ENCODE measurements at regions not wholly inside any gene's neighbourhood (a gene's known extent, or its start where the extent isn't known, plus 50 kb on each side); places are given as distances from the start of the nearest gene placed in this dataset.

DNA sequence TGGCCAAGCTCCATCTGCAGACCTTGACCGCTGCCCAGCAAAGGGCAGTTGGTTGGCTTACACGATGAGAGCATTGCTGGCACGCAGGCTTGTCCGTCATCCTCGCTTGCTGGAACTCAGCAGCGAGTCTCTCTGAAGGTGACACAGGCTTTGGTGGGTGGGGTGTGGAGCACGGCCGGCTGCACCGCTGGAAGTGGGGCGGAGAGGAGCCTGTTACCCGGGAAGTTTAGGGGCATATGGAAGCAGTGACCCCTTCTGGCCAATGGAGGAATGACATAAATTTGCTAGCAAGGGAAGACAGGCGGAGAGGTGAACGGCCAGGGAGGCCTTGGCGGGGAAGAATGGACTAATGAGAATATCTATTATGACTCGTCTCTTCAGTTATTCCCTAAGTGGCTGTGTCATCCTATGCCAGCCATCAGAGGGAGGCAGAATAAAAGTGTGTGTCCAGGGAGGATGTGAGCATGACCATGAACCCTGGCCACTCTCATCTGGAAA, 65.9 kb upstream of the SDK2 start:
- H3K36me3 ChIP-seq (ENCODE audit: control insufficient read depth, insufficient read depth, low read length, severe bottlenecking), result no peaks in the 10 kb centered on the region
- peaks cover 9% of the 10 kb centered on the region for H3K9me3 ChIP-seq (ENCODE audit: control insufficient read depth, low read length)
- no peak overlapping the region for H3K4me3 ChIP-seq (ENCODE audit: low read length)
- H3K4me1 ChIP-seq (ENCODE audit: control insufficient read depth, insufficient read depth, low read length), result no peaks in the 10 kb centered on the region
- H3K9ac ChIP-seq (ENCODE audit: low read length), result no peak overlapping the region
- peaks cover 62% of the 10 kb centered on the region for H3K27me3 ChIP-seq (replicated peaks; ENCODE audit: control insufficient read depth, insufficient read depth, low read length)
- peak; percentile 5 for DNase-seq (ENCODE audit: low read depth)

DNA sequence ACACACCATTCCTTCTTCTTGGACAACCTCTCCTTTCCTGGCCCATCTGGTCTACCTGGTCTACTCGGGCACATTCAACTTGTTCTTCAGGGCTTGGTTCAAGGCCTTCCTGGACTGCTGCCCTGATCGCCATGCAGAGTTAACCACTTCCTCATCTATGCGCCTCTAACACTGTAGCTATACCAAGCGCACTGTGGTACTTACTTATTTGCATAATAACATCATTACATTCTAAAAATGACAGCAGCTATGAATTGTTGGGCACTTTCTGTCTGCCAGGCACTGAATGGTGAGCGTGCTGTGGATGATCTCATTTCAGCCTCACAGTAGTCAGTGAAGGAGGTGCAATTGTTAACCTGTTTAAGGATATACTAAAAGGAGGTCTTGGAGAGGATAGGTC, 66.9 kb upstream of the SDK2 start:
- Histone ChIP-seq H3K27me3 (replicated peaks; ENCODE audit: control insufficient read depth, insufficient read depth, low read length) (peaks cover 68% of the 10 kb centered on the region), H3K4me3 (ENCODE audit: low read length) (no peak overlapping the region), H3K9me3 (ENCODE audit: control insufficient read depth, low read length) (peaks cover 9% of the 10 kb centered on the region), H3K9ac (ENCODE audit: low read length) (no peak overlapping the region), H3K36me3 (ENCODE audit: control insufficient read depth, insufficient read depth, low read length, severe bottlenecking) (no peaks in the 10 kb centered on the region), H3K4me1 (ENCODE audit: control insufficient read depth, insufficient read depth, low read length) (no peaks in the 10 kb centered on the region)
- no peak for DNase-seq (ENCODE audit: low read depth)

DNA sequence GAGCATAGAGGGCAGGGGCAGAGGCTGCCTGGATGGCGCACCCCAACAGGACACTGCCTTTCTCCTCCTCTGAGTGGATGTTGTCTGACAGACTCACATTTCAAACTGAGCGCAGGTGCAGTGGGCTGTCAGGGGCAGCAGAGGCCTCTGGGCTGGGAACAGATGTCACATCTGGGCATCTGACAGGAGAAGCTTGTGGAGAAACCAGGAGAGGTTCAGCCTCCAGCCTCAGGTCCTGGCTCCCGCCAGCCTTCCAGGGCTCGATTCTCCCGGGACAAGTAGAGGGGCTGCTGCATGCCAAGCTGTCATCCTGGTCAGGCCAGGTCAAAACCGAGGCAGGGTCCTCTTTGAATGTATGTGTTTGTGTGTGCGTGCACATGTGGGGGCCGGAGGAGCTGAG, 67.7 kb upstream of the SDK2 start:
- Histone ChIP-seq H3K9ac (ENCODE audit: low read length) (no peak overlapping the region), H3K4me1 (ENCODE audit: control insufficient read depth, insufficient read depth, low read length) (no peaks in the 10 kb centered on the region), H3K27me3 (replicated peaks; ENCODE audit: control insufficient read depth, insufficient read depth, low read length) (peaks cover 67% of the 10 kb centered on the region), H3K4me3 (ENCODE audit: low read length) (no peak overlapping the region), H3K36me3 (ENCODE audit: control insufficient read depth, insufficient read depth, low read length, severe bottlenecking) (no peaks in the 10 kb centered on the region), H3K9me3 (ENCODE audit: control insufficient read depth, low read length) (peaks cover 8% of the 10 kb centered on the region)
- no peak for DNase-seq (ENCODE audit: low read depth)

DNA sequence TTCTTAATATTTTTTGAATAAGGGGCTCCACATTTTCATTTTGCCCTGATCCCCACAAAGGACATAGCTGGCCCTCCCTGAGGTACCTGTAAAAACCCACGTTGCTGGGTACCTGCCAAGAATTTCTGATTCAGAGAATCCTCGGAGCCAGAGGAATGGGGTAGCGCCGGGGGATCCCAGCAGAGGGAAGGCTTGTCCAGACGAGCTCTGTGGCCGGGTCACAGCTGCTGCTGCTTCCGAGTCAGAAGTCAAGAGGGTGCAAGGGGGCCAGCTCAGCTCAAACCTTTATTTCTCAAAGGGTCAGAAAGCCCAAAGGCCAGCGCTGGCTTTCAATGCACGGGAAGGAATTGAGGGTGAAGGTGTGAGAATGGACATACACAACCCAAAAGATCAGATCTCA, 68.9 kb upstream of the SDK2 start:
- H3K9me3 ChIP-seq (ENCODE audit: control insufficient read depth, low read length), result no peaks in the 10 kb centered on the region
- no peak overlapping the region for H3K4me3 ChIP-seq (ENCODE audit: low read length)
- no peaks in the 10 kb centered on the region for H3K36me3 ChIP-seq (ENCODE audit: control insufficient read depth, insufficient read depth, low read length, severe bottlenecking)
- H3K9ac ChIP-seq (ENCODE audit: low read length), result no peak overlapping the region
- no peaks in the 10 kb centered on the region for H3K4me1 ChIP-seq (ENCODE audit: control insufficient read depth, insufficient read depth, low read length)
- peaks cover 74% of the 10 kb centered on the region for H3K27me3 ChIP-seq (replicated peaks; ENCODE audit: control insufficient read depth, insufficient read depth, low read length)
- no peak for DNase-seq (ENCODE audit: low read depth)

DNA sequence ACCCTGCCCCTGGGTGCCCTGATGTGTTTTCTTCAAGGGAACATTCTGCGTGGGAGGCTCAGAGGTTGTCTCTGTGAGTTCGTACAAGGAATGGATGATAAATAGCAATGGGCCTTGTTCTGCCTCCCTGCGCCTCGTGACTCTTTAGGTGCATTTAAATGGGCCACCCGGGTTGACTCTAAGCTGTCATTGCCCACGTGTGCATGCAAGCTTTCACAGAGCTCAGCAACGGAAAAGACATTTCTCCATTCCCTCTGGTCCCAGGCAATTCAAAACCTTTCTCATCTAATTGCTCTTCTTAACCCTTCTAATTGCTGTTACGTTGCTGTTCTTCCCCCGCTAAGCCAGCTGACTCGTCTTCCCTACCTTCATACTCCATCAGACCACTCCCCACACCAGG, 71.5 kb upstream of the SDK2 start:
- Histone ChIP-seq H3K4me1 (ENCODE audit: control insufficient read depth, insufficient read depth, low read length) (no peaks in the 10 kb centered on the region), H3K36me3 (ENCODE audit: control insufficient read depth, insufficient read depth, low read length, severe bottlenecking) (no peaks in the 10 kb centered on the region), H3K9ac (ENCODE audit: low read length) (no peak overlapping the region), H3K9me3 (ENCODE audit: control insufficient read depth, low read length) (no peaks in the 10 kb centered on the region), H3K27me3 (replicated peaks; ENCODE audit: control insufficient read depth, insufficient read depth, low read length) (peaks cover 75% of the 10 kb centered on the region), H3K4me3 (ENCODE audit: low read length) (no peak overlapping the region)
- DNase-seq (ENCODE audit: low read depth), result no peak

DNA sequence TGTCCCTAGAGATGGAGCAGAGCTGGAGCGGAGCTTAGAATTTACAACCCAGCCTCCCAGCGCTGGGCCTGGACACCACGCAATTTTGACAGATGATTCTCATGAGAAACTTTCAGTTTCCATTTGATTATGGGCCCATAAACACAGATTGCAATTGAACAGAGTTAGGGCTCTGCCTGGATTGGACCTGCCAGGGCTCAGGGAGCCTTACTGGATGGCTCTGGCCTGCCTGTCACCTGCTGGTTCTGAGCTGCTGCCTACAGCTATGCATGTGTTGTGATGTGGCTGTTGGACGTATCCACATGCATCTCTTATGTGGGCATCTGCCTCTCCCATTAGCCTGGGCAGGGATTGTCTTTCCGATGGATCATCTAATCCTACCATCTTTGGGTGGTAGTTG, 73.4 kb upstream of the SDK2 start:
- no peaks in the 10 kb centered on the region for H3K4me1 ChIP-seq (ENCODE audit: control insufficient read depth, insufficient read depth, low read length)

DNA sequence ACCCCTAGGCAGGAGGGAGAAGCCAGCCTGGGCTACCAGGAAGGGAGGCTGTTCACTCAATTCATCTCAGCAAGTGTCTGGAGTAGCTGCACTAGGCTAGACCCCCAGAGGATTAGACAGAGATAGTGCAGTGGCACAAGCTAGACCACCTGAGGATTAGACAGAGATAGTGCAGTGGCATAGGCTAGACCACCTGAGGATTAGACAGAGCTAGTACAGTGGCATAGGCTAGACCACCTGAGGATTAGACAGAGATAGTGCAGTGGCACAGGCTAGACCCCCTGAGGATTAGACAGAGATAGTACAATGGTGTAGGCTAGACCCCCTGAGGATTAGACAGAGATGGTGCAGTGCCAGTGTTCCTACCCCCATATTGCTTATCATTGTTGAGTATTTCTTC, 74.1 kb upstream of the SDK2 start:
- H3K4me3 ChIP-seq (ENCODE audit: low read length), result no peak overlapping the region
- no peak overlapping the region for H3K9ac ChIP-seq (ENCODE audit: low read length)
- no peak for DNase-seq (ENCODE audit: low read depth)
- H3K27me3 ChIP-seq (replicated peaks; ENCODE audit: control insufficient read depth, insufficient read depth, low read length), result peaks cover 61% of the 10 kb centered on the region
- no peaks in the 10 kb centered on the region for H3K36me3 ChIP-seq (ENCODE audit: control insufficient read depth, insufficient read depth, low read length, severe bottlenecking)
- H3K4me1 ChIP-seq (ENCODE audit: control insufficient read depth, insufficient read depth, low read length), result no peaks in the 10 kb centered on the region
- H3K9me3 ChIP-seq (ENCODE audit: control insufficient read depth, low read length), result no peaks in the 10 kb centered on the region

More for the DNA sequence above, 73.4 kb upstream of the SDK2 start:
- Histone ChIP-seq H3K27me3 (replicated peaks; ENCODE audit: control insufficient read depth, insufficient read depth, low read length) (peaks cover 63% of the 10 kb centered on the region), H3K4me3 (ENCODE audit: low read length) (no peak overlapping the region), H3K9me3 (ENCODE audit: control insufficient read depth, low read length) (no peaks in the 10 kb centered on the region), H3K36me3 (ENCODE audit: control insufficient read depth, insufficient read depth, low read length, severe bottlenecking) (no peaks in the 10 kb centered on the region), H3K9ac (ENCODE audit: low read length) (no peak overlapping the region)
- DNase-seq (ENCODE audit: low read depth), result no peak

DNA sequence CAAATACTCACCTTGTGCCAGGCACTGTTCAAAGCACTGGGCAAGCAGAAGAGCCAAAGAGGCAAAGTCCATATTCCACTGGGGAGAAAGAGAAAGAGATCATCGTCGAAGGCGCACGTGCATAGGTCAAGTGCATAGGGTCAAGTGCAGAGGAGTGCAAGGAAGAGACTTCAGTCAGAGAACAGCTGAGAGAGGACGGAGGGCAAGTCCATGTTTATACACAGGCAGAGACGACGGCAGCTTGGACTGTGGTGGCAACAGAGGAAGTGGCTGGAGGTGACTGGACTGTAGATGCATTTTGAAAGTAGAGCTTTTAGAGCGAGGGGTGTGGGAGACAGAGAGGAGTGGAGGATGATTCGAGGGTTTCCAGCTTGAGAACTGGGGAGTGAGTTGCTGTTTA, 74.7 kb upstream of the SDK2 start:
- no peak for DNase-seq (ENCODE audit: low read depth)
- H3K36me3 ChIP-seq (ENCODE audit: control insufficient read depth, insufficient read depth, low read length, severe bottlenecking), result no peaks in the 10 kb centered on the region
- H3K9ac ChIP-seq (ENCODE audit: low read length), result no peak overlapping the region
- H3K4me1 ChIP-seq (ENCODE audit: control insufficient read depth, insufficient read depth, low read length), result no peaks in the 10 kb centered on the region
- H3K9me3 ChIP-seq (ENCODE audit: control insufficient read depth, low read length), result no peaks in the 10 kb centered on the region
- H3K27me3 ChIP-seq (replicated peaks; ENCODE audit: control insufficient read depth, insufficient read depth, low read length), result peaks cover 61% of the 10 kb centered on the region
- no peak overlapping the region for H3K4me3 ChIP-seq (ENCODE audit: low read length)

DNA sequence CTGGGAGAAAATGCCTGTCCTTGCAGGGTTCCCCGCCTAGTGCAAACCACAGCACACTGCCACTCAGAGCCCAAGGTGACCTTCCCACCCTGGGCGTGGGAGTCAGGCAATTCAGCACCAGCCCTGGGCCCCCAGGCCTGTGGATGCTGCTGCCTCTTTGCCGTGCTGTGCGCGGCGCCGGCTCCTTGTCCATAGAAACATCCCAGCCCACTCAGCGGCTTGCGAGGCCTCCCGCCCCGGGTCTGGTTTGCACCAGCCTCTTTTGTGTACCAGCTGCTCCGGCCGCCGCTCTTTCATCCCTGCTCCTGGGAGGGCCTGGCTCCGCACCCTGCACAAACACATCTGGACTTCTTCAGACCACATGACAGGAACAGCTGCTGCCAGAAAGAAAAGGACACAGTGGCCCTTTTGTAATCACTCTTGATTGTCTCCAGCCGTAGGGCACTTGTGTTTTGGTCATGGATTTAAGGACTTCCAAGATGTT, 75.4 kb upstream of the SDK2 start:
- H3K4me1 ChIP-seq (ENCODE audit: control insufficient read depth, insufficient read depth, low read length), result no peaks in the 10 kb centered on the region
- no peak overlapping the region for H3K4me3 ChIP-seq (ENCODE audit: low read length)
- DNase-seq (ENCODE audit: low read depth), result no peak

DNA sequence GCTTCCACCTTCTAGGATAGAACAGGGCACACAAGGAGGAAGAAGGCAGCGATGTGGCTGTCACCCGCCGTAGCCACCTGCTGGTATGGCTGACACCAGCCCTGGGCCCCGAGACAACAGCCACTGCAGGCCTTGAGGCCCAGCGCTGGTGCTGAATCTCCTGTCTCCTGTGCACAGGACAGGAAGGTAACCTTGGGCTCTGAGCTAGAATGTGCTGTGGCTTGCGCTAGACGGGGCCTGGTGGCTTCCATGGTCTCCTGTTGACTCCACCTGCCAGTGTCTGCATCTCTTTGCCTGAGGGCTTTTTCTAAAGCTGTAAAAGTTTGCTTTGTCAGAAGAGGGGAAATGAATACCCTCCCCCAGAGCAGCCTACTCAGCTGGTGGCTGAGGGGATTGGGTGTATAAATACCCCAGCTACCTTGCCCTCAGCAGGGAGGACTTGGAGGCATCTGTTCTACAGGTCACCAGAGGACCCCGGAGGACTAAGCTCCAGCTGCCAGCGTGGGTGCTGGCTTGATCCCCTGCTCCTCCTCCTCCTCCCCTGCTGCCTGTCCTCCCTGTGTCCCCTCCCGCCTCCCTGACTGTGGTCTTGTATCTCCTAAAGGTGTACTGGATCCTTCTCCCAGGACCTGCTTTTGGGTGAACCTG, 76.1 kb upstream of the SDK2 start:
- Histone ChIP-seq H3K36me3 (ENCODE audit: control insufficient read depth, insufficient read depth, low read length, severe bottlenecking) (no peaks in the 10 kb centered on the region), H3K27me3 (replicated peaks; ENCODE audit: control insufficient read depth, insufficient read depth, low read length) (peaks cover 68% of the 10 kb centered on the region), H3K4me1 (ENCODE audit: control insufficient read depth, insufficient read depth, low read length) (no peaks in the 10 kb centered on the region), H3K9me3 (ENCODE audit: control insufficient read depth, low read length) (no peaks in the 10 kb centered on the region), H3K4me3 (ENCODE audit: low read length) (no peak overlapping the region), H3K9ac (ENCODE audit: low read length) (no peak overlapping the region)
- no peak for DNase-seq (ENCODE audit: low read depth)

More for the DNA sequence above, 75.4 kb upstream of the SDK2 start:
- Histone ChIP-seq H3K36me3 (ENCODE audit: control insufficient read depth, insufficient read depth, low read length, severe bottlenecking) (no peaks in the 10 kb centered on the region), H3K9me3 (ENCODE audit: control insufficient read depth, low read length) (no peaks in the 10 kb centered on the region), H3K9ac (ENCODE audit: low read length) (no peak overlapping the region), H3K27me3 (replicated peaks; ENCODE audit: control insufficient read depth, insufficient read depth, low read length) (peaks cover 63% of the 10 kb centered on the region)

DNA sequence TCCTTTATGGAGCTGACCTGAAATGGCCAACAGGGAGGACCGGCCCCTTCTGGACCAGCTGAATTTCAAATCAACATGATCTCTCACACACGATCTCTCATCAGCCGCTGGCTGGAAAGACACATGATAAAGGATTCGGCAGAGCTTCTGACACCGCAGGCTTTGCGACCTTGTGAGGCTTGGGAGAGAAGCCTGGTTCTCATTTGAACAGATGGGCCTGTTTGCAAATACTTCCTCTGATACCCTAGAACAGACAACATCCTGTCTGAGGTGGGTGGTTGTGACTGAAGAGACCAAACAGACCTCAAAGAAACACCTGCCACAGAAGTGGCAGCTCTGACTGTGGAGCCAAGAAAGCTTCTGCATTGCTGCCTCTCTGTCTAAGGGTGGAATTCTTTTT, 77.9 kb upstream of the SDK2 start:
- H3K9me3 ChIP-seq (ENCODE audit: control insufficient read depth, low read length), result no peaks in the 10 kb centered on the region
- H3K27me3 ChIP-seq (replicated peaks; ENCODE audit: control insufficient read depth, insufficient read depth, low read length), result peaks cover 60% of the 10 kb centered on the region
- H3K36me3 ChIP-seq (ENCODE audit: control insufficient read depth, insufficient read depth, low read length, severe bottlenecking), result no peaks in the 10 kb centered on the region
- H3K4me3 ChIP-seq (ENCODE audit: low read length), result no peak overlapping the region
- no peak for DNase-seq (ENCODE audit: low read depth)
- H3K9ac ChIP-seq (ENCODE audit: low read length), result no peak overlapping the region
- no peaks in the 10 kb centered on the region for H3K4me1 ChIP-seq (ENCODE audit: control insufficient read depth, insufficient read depth, low read length)

DNA sequence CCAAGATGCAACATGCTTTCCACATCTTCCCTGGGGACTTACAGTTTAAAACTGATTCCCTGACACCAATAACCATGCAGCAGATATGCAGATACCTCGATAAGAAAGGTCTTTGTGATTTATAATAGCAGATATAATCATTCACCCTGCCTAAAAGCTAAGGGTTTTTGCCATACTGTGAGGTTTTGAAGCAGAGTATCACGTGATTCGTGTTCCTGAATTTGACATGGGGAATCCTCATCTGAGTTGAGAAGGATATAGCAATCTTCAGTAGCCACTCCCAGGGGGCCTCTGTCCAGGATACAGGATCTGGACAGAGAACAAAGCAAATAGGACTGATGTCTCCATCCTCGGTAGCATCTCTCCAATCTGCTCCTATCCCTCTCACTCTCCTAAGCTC, 79.1 kb upstream of the SDK2 start:
- no peak overlapping the region for H3K9ac ChIP-seq (ENCODE audit: low read length)
- peaks cover 51% of the 10 kb centered on the region for H3K27me3 ChIP-seq (replicated peaks; ENCODE audit: control insufficient read depth, insufficient read depth, low read length)
- no peak for DNase-seq (ENCODE audit: low read depth)
- H3K4me3 ChIP-seq (ENCODE audit: low read length), result no peak overlapping the region
- peaks cover 3% of the 10 kb centered on the region for H3K9me3 ChIP-seq (ENCODE audit: control insufficient read depth, low read length)
- H3K36me3 ChIP-seq (ENCODE audit: control insufficient read depth, insufficient read depth, low read length, severe bottlenecking), result no peaks in the 10 kb centered on the region
- no peaks in the 10 kb centered on the region for H3K4me1 ChIP-seq (ENCODE audit: control insufficient read depth, insufficient read depth, low read length)

All from adipocyte (in vitro differentiated cells).